ENCODE measurements at regions not wholly inside any gene's neighbourhood (a gene's known extent, or its start where the extent isn't known, plus 50 kb on each side); places are given as distances from the start of the nearest gene placed in this dataset.
A peak's percentile ranks its signal among the peaks of the same experiment; 100 is the strongest.
"Not testable (repeated sequence)": the region's sequence is repeated elsewhere in the genome, so short reads cannot be mapped to it uniquely, and the experiment has no call there.

DNA sequence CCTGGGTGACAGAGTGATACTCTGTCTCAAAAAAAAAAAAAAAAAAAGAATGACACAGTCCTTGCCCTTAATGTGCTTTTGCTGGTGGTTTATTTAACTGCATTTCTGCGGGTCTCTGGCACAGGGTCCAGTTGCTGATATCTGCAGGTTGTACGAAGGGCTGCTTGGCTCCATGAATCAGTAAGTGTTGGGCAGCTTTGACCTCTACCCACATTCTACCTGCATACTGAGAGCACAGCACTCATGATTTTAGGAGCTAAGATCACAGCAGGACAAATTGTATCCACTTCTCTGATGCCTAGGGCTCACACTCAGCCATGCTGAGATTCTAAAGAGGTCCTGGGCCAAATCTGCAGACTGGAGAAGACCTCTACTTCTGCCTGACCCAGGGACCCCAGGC, 119.4 kb upstream of the MYCN start:
- Mint-ChIP-seq H3K4me3 (ENCODE audit: unreplicated experiment) (no peak overlapping the region), H3K9me3 (ENCODE audit: unreplicated experiment) (no peaks in the 10 kb centered on the region), H3K27me3 (ENCODE audit: unreplicated experiment) (peaks cover 8% of the 10 kb centered on the region), H3K4me1 (ENCODE audit: low read depth, unreplicated experiment) (peaks cover 9% of the 10 kb centered on the region), H3K36me3 (ENCODE audit: unreplicated experiment) (no peaks in the 10 kb centered on the region), H3K27ac (ENCODE audit: unreplicated experiment) (no peak overlapping the region)
- TF ChIP-seq, protein P1, sequence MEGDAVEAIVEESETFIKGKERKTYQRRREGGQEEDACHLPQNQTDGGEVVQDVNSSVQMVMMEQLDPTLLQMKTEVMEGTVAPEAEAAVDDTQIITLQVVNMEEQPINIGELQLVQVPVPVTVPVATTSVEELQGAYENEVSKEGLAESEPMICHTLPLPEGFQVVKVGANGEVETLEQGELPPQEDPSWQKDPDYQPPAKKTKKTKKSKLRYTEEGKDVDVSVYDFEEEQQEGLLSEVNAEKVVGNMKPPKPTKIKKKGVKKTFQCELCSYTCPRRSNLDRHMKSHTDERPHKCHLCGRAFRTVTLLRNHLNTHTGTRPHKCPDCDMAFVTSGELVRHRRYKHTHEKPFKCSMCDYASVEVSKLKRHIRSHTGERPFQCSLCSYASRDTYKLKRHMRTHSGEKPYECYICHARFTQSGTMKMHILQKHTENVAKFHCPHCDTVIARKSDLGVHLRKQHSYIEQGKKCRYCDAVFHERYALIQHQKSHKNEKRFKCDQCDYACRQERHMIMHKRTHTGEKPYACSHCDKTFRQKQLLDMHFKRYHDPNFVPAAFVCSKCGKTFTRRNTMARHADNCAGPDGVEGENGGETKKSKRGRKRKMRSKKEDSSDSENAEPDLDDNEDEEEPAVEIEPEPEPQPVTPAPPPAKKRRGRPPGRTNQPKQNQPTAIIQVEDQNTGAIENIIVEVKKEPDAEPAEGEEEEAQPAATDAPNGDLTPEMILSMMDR (IDR thresholded peaks at IDR 0.05; ENCODE audit: partially characterized antibody, unreplicated experiment) = no peak
- no peak for DNase-seq

DNA sequence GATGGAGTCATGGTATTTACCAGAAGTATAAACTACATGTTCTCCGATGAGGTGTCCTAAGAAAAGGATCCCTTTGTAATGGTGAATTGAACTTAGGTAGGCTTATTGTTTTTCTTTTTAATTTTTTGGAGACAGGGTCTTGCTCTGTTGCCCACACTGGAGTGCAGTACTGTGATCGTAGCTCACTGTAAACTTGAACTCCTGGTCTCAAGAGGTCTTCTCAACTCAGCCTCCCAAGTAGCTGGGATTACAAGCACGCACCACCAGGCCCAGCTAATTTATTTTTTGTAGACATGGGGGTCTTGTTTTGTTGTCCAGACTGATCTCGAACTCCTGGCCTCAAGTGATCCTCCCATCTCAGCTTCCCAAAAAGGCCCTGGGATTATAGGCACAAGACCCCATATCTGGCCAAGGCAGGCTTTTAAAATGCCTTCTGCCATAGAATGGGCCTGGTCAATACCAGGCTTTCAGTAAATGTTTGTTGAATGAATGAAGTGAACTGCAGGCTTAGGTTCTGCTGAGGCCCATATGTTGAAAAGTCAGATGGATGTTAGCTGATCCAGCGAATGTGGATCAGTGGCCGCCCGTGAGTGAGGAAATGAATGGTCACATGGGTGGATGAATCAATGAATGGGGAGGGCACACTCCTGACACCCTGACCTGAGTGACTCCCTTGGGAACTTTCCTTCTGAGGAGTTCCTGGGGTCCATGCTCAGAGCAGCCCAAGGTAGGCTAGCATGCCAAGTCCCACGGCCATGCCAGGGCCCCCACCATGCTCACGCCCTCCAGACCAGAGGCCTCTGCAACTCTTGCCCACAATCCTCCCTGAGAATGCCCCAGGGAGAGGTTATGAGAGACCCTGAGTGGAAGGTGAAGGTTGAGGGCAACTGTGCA, 118.0 kb upstream of the MYCN start:
- TF ChIP-seq, protein P1 (IDR thresholded peaks at IDR 0.05; ENCODE audit: partially characterized antibody, unreplicated experiment) = no peak
- Mint-ChIP-seq H3K27me3 (ENCODE audit: unreplicated experiment) (peaks cover 8% of the 10 kb centered on the region), H3K9me3 (ENCODE audit: unreplicated experiment) (peaks cover 1% of the 10 kb centered on the region), H3K4me1 (ENCODE audit: low read depth, unreplicated experiment) (peaks cover 11% of the 10 kb centered on the region), H3K27ac (ENCODE audit: unreplicated experiment) (no peak overlapping the region), H3K36me3 (ENCODE audit: unreplicated experiment) (no peaks in the 10 kb centered on the region), H3K4me3 (ENCODE audit: unreplicated experiment) (no peak overlapping the region)
- DNase-seq = no peak

DNA sequence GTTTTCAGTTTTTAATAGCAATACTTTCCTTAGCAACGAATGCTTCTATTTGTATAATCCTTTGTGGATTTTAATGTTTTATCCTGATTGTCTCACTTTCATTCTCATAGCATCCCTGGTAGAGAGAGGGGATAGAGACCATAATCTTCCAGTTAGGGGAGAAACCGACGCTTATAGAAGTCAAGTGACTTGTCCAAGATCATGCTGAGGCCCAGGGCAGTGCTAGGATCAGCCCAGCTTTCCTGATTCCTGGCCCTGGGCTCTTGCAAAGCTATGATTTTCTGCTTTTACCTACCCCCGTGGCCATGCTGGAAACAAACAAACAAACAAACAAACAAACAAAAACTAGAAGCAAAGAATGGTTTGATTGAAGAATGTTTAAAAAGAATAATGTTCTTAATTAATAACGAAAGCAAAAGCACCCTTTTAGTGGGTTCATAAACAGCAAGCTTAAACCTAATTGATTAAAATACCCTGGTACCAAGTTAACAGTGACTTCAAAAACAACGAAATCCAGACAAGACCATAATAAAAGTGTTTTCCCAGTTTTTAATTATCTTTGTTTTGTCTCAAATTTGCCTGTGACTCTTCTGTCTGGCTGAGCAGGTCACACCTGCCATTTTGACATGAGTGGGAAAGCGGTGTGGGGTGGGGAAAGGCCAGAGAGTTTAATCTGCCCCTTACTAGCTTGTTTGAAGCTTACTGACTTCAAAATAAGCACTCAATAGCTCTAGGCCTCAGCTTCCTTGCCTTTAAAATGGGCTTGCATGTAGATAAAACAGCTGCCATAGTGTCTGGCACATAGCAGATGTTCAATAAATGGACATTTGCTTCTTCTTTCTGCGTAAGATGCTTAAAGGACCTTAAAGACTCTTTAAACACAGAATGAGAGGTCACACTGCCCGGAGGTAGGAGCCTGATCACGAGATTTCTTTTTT, 116.6 kb upstream of the MYCN start:
- Mint-ChIP-seq H3K4me1 (ENCODE audit: low read depth, unreplicated experiment) (peaks cover 11% of the 10 kb centered on the region), H3K27ac (ENCODE audit: unreplicated experiment) (no peak overlapping the region), H3K4me3 (ENCODE audit: unreplicated experiment) (no peak overlapping the region), H3K27me3 (ENCODE audit: unreplicated experiment) (peaks cover 8% of the 10 kb centered on the region), H3K36me3 (ENCODE audit: unreplicated experiment) (no peaks in the 10 kb centered on the region), H3K9me3 (ENCODE audit: unreplicated experiment) (peaks cover 1% of the 10 kb centered on the region)
- TF ChIP-seq, protein P1 (IDR thresholded peaks at IDR 0.05; ENCODE audit: partially characterized antibody, unreplicated experiment) = no peak
- no peak for DNase-seq

DNA sequence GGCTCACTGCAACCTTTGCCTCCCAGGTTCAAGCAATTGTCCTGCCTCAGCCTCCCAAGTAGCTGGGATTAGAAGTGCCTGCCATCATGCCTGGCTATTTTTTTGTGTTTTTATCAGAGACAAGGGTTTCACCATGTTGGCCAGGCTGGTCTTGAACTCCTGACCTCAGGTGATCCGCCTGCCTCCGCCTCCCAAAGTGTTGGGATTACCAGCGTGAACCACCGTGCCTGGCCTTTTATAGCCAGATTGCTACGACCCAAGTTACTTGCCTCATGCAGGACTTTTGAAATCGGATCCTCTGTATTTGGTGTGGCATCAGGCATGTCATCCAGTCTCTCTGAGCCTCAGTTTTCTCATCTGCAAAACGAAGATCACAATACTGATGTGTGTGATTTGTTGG, 115.9 kb upstream of the MYCN start:
- DNase-seq; H3K4me3 Mint-ChIP-seq (ENCODE audit: unreplicated experiment); H3K9me3 Mint-ChIP-seq (ENCODE audit: unreplicated experiment); H3K27ac Mint-ChIP-seq (ENCODE audit: unreplicated experiment); H3K27me3 Mint-ChIP-seq (ENCODE audit: unreplicated experiment); H3K36me3 Mint-ChIP-seq (ENCODE audit: unreplicated experiment): not testable (repeated sequence)
- H3K4me1 Mint-ChIP-seq (ENCODE audit: low read depth, unreplicated experiment) = peaks cover 11% of the 10 kb centered on the region

DNA sequence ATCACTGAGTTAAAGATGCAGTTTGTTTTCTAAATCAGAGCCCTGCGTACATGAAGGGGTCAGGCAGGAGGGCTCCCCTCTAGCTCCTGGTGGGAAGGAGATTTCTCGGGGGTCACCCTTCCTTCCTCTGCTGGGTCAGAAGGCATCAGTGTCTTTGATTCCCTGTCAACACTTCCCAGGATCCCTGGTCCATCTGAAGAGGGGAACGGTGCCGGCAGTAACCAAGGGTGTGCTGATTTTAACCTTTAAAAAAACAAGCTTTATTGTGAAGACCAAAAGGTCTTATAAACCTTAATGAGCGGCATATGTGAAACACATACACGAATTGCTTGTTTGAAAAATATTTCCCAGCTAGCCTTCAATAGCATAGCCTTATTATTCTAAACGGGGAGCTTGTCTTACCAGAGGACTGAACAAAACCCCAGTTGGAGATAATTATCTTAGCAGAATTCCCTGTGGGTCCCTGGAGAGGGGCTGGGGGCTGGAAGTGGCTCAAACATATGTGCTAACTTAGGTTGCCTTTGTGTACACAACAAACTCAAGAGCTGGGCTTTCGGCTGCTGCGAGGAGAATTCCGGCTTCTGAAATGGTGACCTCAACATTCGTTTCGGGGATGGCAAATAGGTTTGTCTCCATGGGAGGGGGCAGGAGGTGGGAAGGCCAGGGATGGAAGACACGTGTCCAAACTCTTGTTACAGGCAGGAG, 114.9 kb upstream of the MYCN start:
- Mint-ChIP-seq H3K4me1 (ENCODE audit: low read depth, unreplicated experiment) (peaks cover 9% of the 10 kb centered on the region), H3K27me3 (ENCODE audit: unreplicated experiment) (peaks cover 8% of the 10 kb centered on the region)

More for the DNA sequence above, 114.9 kb upstream of the MYCN start:
- TF ChIP-seq, protein P1 (IDR thresholded peaks at IDR 0.05; ENCODE audit: partially characterized antibody, unreplicated experiment) = no peak
- no peaks in the 10 kb centered on the region for H3K36me3 Mint-ChIP-seq (ENCODE audit: unreplicated experiment)
- peak; percentile 40 for DNase-seq
- peak overlapping the region; percentile 95 for H3K27ac Mint-ChIP-seq (ENCODE audit: unreplicated experiment)
- H3K4me3 Mint-ChIP-seq (ENCODE audit: unreplicated experiment) = peak overlapping the region; percentile 78
- H3K9me3 Mint-ChIP-seq (ENCODE audit: unreplicated experiment) = peaks cover 4% of the 10 kb centered on the region
